SK-N-MC (cell line): ENCODE measurements at regions not wholly inside any gene's neighbourhood (a gene's known extent, or its start where the extent isn't known, plus 50 kb on each side); places are given as distances from the start of the nearest gene placed in this dataset.

Experiments used
- EZH2 ChIP-seq: fragments of 200-600 bp; sonication (generic); IDR thresholded peaks from one replicate; pipeline ENCODE4 v1.6.1; 2017; ENCODE audit warnings: antibody characterized with exemption
- POLR2AphosphoS5 ChIP-seq: IDR thresholded peaks from 2 replicates; pipeline ENCODE4 v1.6.1; 2012; ENCODE audit warnings: mild to moderate bottlenecking, low read depth, low read length, borderline replicate concordance

DNA sequence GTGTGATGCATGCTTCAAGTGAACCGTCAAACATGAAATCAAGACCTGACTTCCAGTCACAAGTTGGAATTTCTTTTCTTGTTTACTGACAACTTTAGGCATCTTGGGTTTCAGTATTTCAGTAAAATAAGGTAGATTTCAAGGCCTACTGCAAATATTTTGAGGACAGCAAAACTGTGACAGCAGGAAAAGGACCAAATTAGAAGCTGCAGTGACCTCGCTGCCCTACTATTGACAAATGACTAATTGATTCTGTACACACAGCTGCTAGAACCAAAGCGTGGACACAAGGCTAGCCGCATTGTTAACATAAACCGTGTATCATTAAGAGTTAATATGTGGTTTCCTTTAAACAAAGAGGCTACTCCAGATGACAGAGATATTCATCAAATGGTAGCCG lies 105.7 kb upstream of the SEC61G start:
- TF ChIP-seq EZH2 = no peak
- no peak for TF ChIP-seq POLR2AphosphoS5
